CD4-positive, alpha-beta memory T cell (primary cell): ENCODE measurements at regions not wholly inside any gene's neighbourhood (a gene's known extent, or its start where the extent isn't known, plus 50 kb on each side); places are given as distances from the start of the nearest gene placed in this dataset.
A peak's percentile ranks its signal among the peaks of the same experiment; 100 is the strongest.

ENCODE experiments used
- CTCF ChIA-PET: fragments of 350-600 bp; sonication (Branson Sonifier 250); formaldehyde crosslinking; loops from one replicate; lab custom pipeline; 2021; ENCODE audit warnings: inconsistent platforms; ENCODE audit not compliant: partially characterized antibody; lab: Charles Lee
- POLR2A ChIA-PET: fragments of 350-600 bp; sonication (Branson Sonifier 250); formaldehyde crosslinking; loops from one replicate; lab custom pipeline; 2021; ENCODE audit not compliant: partially characterized antibody; lab: Charles Lee
- DNase-seq, 5 donors: peaks; one replicate each; pipeline versions ENCODE4 v3.0.0 to v3.0.0-alpha.2; 2020 to 2022; ENCODE audit warnings: mixed read lengths in 1 of 5
- H3K27ac ChIP-seq: one replicate; pipeline ENCODE4 v1.7.0; 2013; ENCODE audit warnings: low read depth, low read length
- H3K27me3 ChIP-seq: 2 replicates; pipeline ENCODE4 v1.7.0; 2013; ENCODE audit warnings: mild to moderate bottlenecking, low read length, moderate library complexity; ENCODE audit not compliant: insufficient read depth
- H3K36me3 ChIP-seq: 2 replicates; pipeline ENCODE4 v1.7.0; 2013; ENCODE audit warnings: mild to moderate bottlenecking, low read length, moderate library complexity; ENCODE audit not compliant: insufficient read depth
- H3K4me1 ChIP-seq: 2 replicates; pipeline ENCODE4 v1.7.0; 2013; ENCODE audit warnings: mild to moderate bottlenecking, low read length, moderate library complexity; ENCODE audit not compliant: insufficient read depth
- H3K4me3 ChIP-seq, 2 donors: one replicate each; pipeline ENCODE4 v1.7.0; 2013; ENCODE audit warnings: low read length in 2 of 2, mild to moderate bottlenecking in 1 of 2
- H3K9me3 ChIP-seq, 2 donors: one replicate each; pipeline ENCODE4 v1.7.0; 2013; ENCODE audit warnings: low read length in 2 of 2, control low read depth in 1 of 2; ENCODE audit not compliant: control insufficient read depth in 1 of 2
- H3K27ac Mint-ChIP-seq, 7 donors: one replicate each; pipeline ENCODE4 v1.8.0; 2020 to 2021; ENCODE audit warnings: mixed read lengths in 7 of 7, mild to moderate bottlenecking in 6 of 7, inconsistent platforms in 3 of 7, moderate library complexity in 3 of 7
- H3K27me3 Mint-ChIP-seq, 2 donors: one replicate each; pipeline ENCODE4 v1.8.0; 2020 to 2021; ENCODE audit warnings: mixed read lengths in 2 of 2
- H3K36me3 Mint-ChIP-seq, 2 donors: one replicate each; pipeline ENCODE4 v1.8.0; 2020 to 2021; ENCODE audit warnings: mixed read lengths in 2 of 2, inconsistent platforms in 1 of 2, mild to moderate bottlenecking in 1 of 2
- H3K4me1 Mint-ChIP-seq, 4 donors: one replicate each; pipeline ENCODE4 v1.8.0; 2020 to 2021; ENCODE audit warnings: mixed read lengths in 4 of 4, mild to moderate bottlenecking in 1 of 4
- H3K4me3 Mint-ChIP-seq, 8 donors: one replicate each; pipeline ENCODE4 v1.8.0; 2020 to 2021; ENCODE audit warnings: mixed read lengths in 8 of 8, mild to moderate bottlenecking in 7 of 8, moderate library complexity in 6 of 8, inconsistent platforms in 3 of 8
- H3K9me3 Mint-ChIP-seq, 8 donors: one replicate each; pipeline ENCODE4 v1.8.0; 2020 to 2021; ENCODE audit warnings: mixed read lengths in 8 of 8, mild to moderate bottlenecking in 5 of 8, inconsistent platforms in 3 of 8, moderate library complexity in 1 of 8
- intact Hi-C: fragments of 100-400 bp; cut with micrococcal nuclease; formaldehyde crosslinking; loops from one replicate; pipeline ENCODE4 v1.15.1; 2023

- H3K4me1 Mint-ChIP-seq, result no peaks in the 10 kb centered on the region
- intact Hi-C loops, result no loop called here
- Histone ChIP-seq H3K4me3 (no peak overlapping the region), H3K27me3 (no peaks in the 10 kb centered on the region), H3K4me1 (no peaks in the 10 kb centered on the region), H3K27ac (no peak overlapping the region), H3K36me3 (no peaks in the 10 kb centered on the region), H3K9me3 (no peaks in the 10 kb centered on the region)
- DNase-seq, result no peak
- no peaks in the 10 kb centered on the region for H3K36me3 Mint-ChIP-seq
- H3K27ac Mint-ChIP-seq, result no peak overlapping the region
- no peak overlapping the region for H3K4me3 Mint-ChIP-seq
- H3K9me3 Mint-ChIP-seq, result peaks cover 0 to 5% (median 0%) of the 10 kb centered on the region in 8 donors
- H3K27me3 Mint-ChIP-seq, result no peaks in the 10 kb centered on the region
- CTCF ChIA-PET, result no interaction called here
- POLR2A ChIA-PET, result no interaction called here
These were observed 118.8 kb downstream of the ATPSCKMT start for GRCh38 chr5:10130881-10131280.

DNA sequence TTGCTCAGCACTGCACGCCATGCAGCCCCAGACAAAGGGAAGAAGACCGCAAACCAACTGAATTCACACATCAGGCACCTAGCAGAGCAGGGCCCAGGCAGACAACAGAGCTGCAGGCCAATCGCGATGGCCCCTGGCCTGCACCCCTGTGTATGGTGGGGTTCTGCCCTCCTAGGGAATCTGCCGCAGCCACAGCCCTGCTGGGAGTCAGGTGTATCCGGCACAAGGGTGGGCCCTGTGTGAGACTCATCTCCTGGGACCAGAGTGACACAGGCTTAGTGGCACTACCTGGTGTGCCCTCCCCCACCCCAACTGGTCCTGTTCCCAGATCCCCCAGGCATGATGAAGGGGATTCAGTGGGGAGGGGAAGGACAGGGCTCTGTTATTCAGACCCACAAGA lies 122.8 kb downstream of the ATPSCKMT start:
- H3K4me1 ChIP-seq, result no peaks in the 10 kb centered on the region
- intact Hi-C loops, result no loop called here
- POLR2A ChIA-PET, result no interaction called here
- Mint-ChIP-seq H3K27ac (no peak overlapping the region), H3K4me1 (no peaks in the 10 kb centered on the region), H3K4me3 (no peak overlapping the region), H3K27me3 (peaks cover 0 to 1% of the 10 kb centered on the region in 2 donors), H3K36me3 (no peaks in the 10 kb centered on the region), H3K9me3 (peaks cover 0 to 5% (median 0%) of the 10 kb centered on the region in 8 donors)
- no peaks in the 10 kb centered on the region for H3K27me3 ChIP-seq
- CTCF ChIA-PET, result no interaction called here
- no peak overlapping the region for H3K4me3 ChIP-seq
- H3K9me3 ChIP-seq, result no peaks in the 10 kb centered on the region
- H3K36me3 ChIP-seq, result no peaks in the 10 kb centered on the region
- H3K27ac ChIP-seq, result no peak overlapping the region
- no peak for DNase-seq

DNA sequence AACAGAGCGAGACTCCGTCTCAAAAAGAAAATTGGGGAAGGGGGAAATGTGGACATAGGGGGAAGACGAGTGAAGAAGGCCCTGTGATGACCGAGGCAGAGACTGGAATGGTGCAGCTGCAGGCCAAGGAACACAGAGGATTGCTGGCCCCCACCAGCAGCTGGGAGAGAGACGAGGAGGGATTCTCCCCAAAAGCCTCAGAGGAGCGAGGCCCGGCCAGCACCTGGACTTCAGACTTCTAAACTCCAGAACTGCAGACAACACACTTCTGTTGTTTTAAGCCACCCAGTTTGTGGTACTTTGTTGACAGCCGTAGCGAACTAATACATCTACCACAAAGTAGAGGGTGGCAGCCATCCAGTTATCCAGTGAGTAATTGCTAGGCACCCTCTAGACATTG lies 124.6 kb downstream of the ATPSCKMT start:
- Histone ChIP-seq H3K36me3 (no peaks in the 10 kb centered on the region), H3K27ac (no peak overlapping the region), H3K9me3 (no peaks in the 10 kb centered on the region), H3K4me1 (no peaks in the 10 kb centered on the region), H3K27me3 (no peaks in the 10 kb centered on the region), H3K4me3 (no peak overlapping the region)
- Mint-ChIP-seq H3K27me3 (peaks cover 0 to 1% of the 10 kb centered on the region in 2 donors), H3K4me3 (no peak overlapping the region), H3K36me3 (no peaks in the 10 kb centered on the region), H3K27ac (peak overlapping the region in 1 of 7 donors; percentile 29), H3K4me1 (no peaks in the 10 kb centered on the region), H3K9me3 (peaks cover 0 to 5% (median 0%) of the 10 kb centered on the region in 8 donors)
- CTCF ChIA-PET, result no interaction called here
- intact Hi-C loops, result no loop called here
- DNase-seq, result no peak
- POLR2A ChIA-PET, result no interaction called here

GRCh38 chr5:10124287-10124686 lies 125.4 kb downstream of the ATPSCKMT start:
- H3K36me3 ChIP-seq, result no peaks in the 10 kb centered on the region
- H3K4me1 ChIP-seq, result no peaks in the 10 kb centered on the region
- peaks cover 0 to 5% (median 0%) of the 10 kb centered on the region in 8 donors for H3K9me3 Mint-ChIP-seq
- no peak overlapping the region for H3K27ac Mint-ChIP-seq
- peaks cover 0 to 3% of the 10 kb centered on the region in 2 donors for H3K27me3 Mint-ChIP-seq
- no peaks in the 10 kb centered on the region for H3K36me3 Mint-ChIP-seq
- no peaks in the 10 kb centered on the region for H3K9me3 ChIP-seq
- ChIA-PET POLR2A (no interaction called here), CTCF (no interaction called here)
- H3K27ac ChIP-seq, result no peak overlapping the region
- no peaks in the 10 kb centered on the region for H3K27me3 ChIP-seq
- H3K4me3 ChIP-seq, result no peak overlapping the region
- DNase-seq, result no peak
- intact Hi-C loops, result no loop called here
- H3K4me1 Mint-ChIP-seq, result no peaks in the 10 kb centered on the region
- H3K4me3 Mint-ChIP-seq, result no peak overlapping the region

DNA sequence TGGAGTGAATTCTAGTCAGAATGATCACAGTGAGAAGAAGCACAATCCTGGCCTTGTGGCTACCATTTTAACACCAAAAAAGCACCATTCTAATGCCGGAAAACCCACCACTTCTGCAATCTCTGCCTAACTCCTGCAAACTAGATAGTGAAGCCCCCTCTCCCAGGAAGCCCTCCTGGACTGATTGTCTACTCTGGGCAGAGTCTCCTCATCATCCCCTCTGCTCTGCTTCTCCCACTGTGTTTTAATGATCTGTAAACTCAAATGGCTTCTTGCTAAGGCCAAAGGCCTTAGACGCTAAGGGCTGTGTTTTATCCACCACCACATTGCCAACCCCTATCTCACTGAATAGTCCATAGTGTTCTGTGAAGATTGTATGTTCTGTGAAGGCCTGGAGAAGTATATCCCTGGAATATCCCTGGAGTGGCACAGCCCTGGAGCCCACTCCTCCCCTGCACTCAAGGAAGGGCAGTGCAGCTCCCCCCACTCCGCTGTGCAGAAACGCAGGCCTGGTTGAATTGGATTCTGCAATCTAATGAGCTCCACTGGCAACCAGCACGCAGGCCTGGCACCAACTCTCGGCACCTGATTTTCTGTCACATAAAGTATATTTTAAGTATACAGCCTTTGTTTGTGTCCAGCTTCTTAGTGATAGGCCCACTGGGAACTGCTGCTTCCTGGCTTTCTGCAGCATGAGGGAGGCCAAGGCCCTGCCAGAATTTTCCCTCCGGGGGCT lies 126.3 kb downstream of the ATPSCKMT start:
- H3K27me3 ChIP-seq, result no peaks in the 10 kb centered on the region
- Mint-ChIP-seq H3K4me1 (no peaks in the 10 kb centered on the region), H3K9me3 (peaks cover 0 to 5% (median 0%) of the 10 kb centered on the region in 8 donors), H3K27ac (no peak overlapping the region), H3K36me3 (no peaks in the 10 kb centered on the region), H3K27me3 (peaks cover 0 to 3% of the 10 kb centered on the region in 2 donors), H3K4me3 (no peak overlapping the region)
- no peaks in the 10 kb centered on the region for H3K36me3 ChIP-seq
- no peaks in the 10 kb centered on the region for H3K9me3 ChIP-seq
- intact Hi-C loops, result no loop called here
- no peak overlapping the region for H3K4me3 ChIP-seq
- no peak overlapping the region for H3K27ac ChIP-seq
- no peaks in the 10 kb centered on the region for H3K4me1 ChIP-seq
- POLR2A ChIA-PET, result no interaction called here
- CTCF ChIA-PET, result no interaction called here
- DNase-seq, result no peak

DNA sequence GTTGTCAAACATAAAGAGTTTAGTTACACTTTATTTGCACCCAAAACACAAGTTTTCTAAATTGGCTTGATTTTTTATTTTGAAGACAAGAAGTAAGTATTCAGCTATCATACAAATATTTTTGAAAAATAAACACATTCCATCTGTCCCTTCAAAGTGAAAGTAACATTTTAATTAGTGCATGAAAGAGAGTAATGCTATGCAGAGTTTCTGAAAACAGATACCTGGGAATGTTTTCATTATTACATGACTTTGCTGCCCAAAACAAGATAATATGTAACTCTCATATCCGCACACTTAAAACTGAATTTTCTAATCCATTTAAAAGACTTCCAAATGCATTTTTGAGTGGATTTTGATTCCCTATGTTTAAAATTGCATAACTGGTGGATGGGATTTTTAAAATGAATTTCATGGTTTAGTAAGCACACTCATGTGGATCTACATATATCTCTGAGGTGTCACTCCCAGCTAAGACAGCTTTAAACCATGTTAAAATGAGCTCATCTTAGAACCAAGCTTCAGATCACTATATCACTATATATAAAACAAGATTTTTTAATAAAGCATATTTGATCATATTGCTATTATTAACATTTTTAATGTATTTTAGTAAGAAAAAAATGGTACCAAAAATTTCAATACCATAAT lies 127.5 kb downstream of the ATPSCKMT start:
- DNase-seq, result no peak
- CTCF ChIA-PET, result no interaction called here
- POLR2A ChIA-PET, result interaction anchor here (0.6 kb wide), 1 partner anchor 372 kb away, joined by 3 read pairs; no protein-coding TSS in a partner anchor
- intact Hi-C loops, result no loop called here
- Histone ChIP-seq H3K27ac (no peak overlapping the region), H3K4me3 (no peak overlapping the region), H3K27me3 (no peaks in the 10 kb centered on the region), H3K4me1 (no peaks in the 10 kb centered on the region), H3K9me3 (no peaks in the 10 kb centered on the region), H3K36me3 (no peaks in the 10 kb centered on the region)
- Mint-ChIP-seq H3K4me1 (no peaks in the 10 kb centered on the region), H3K27ac (no peak overlapping the region), H3K27me3 (peaks cover 1 to 3% of the 10 kb centered on the region in 2 donors), H3K9me3 (peaks cover 0 to 3% (median 0%) of the 10 kb centered on the region in 8 donors), H3K4me3 (no peak overlapping the region), H3K36me3 (no peaks in the 10 kb centered on the region)

- H3K27me3 Mint-ChIP-seq, result peaks cover 1 to 3% of the 10 kb centered on the region in 2 donors
- no peak for DNase-seq
- POLR2A ChIA-PET, result no interaction called here
- Histone ChIP-seq H3K27ac (no peak overlapping the region), H3K4me3 (no peak overlapping the region), H3K9me3 (no peaks in the 10 kb centered on the region), H3K27me3 (no peaks in the 10 kb centered on the region), H3K36me3 (no peaks in the 10 kb centered on the region), H3K4me1 (no peaks in the 10 kb centered on the region)
- intact Hi-C loops, result no loop called here
- H3K36me3 Mint-ChIP-seq, result no peaks in the 10 kb centered on the region
- CTCF ChIA-PET, result no interaction called here
- no peak overlapping the region for H3K4me3 Mint-ChIP-seq
- H3K4me1 Mint-ChIP-seq, result no peaks in the 10 kb centered on the region
- H3K27ac Mint-ChIP-seq, result no peak overlapping the region
- H3K9me3 Mint-ChIP-seq, result peaks cover 0 to 3% (median 0%) of the 10 kb centered on the region in 8 donors
These were observed 128.8 kb downstream of the ATPSCKMT start for GRCh38 chr5:10120934-10121333.
